H1 (cell line): ENCODE measurements at regions not wholly inside any gene's neighbourhood (a gene's known extent, or its start where the extent isn't known, plus 50 kb on each side); places are given as distances from the start of the nearest gene placed in this dataset.

Experiments used
- CHD7 ChIP-seq: fragments of 300-600 bp; sonication (generic); IDR thresholded peaks from 2 replicates; pipeline ENCODE4 v1.7.1; 2012; ENCODE audit warnings: low read length, moderate library complexity, mild to moderate bottlenecking, inconsistent platforms; ENCODE audit not compliant: insufficient replicate concordance
- EP300 ChIP-seq, 2 experiments: IDR thresholded peaks; 1 replicate in 1 of 2; 2 replicates in 1 of 2; pipeline ENCODE4 v1.6.1; 2011 to 2012; ENCODE audit warnings: low read depth in 2 of 2, low read length in 2 of 2, mild to moderate bottlenecking in 2 of 2, borderline replicate concordance in 1 of 2, inconsistent platforms in 1 of 2, moderate library complexity in 1 of 2
- ZNF274 ChIP-seq: IDR thresholded peaks from 2 replicates; pipeline ENCODE4 v1.7.0; 2012; ENCODE audit warnings: low read length, borderline replicate concordance; ENCODE audit errors: extremely low read depth

GRCh38 chr15:92247649-92248242 is 145.9 kb upstream of the ST8SIA2 start (continued):
- no peak for TF ChIP-seq CHD7
- no peak for TF ChIP-seq EP300 (IDR thresholded peaks at IDR 0.05; ENCODE audit: borderline replicate concordance in 1 of 2, low read depth in 2 of 2, low read length in 2 of 2)
- TF ChIP-seq ZNF274: no peak
- TF ChIP-seq, all 59 proteins: peak for 0
